OCI-LY7 (cell line): ENCODE measurements at regions not wholly inside any gene's neighbourhood (a gene's known extent, or its start where the extent isn't known, plus 50 kb on each side); places are given as distances from the start of the nearest gene placed in this dataset.
A peak's percentile ranks its signal among the peaks of the same experiment; 100 is the strongest.

Experiments used
- BruUV-seq: library from RNA; stranded (reverse); fragments of 400-500 nt; replicated peaks from 2 replicates; lab custom pipeline; 2021; lab: Mats Ljungman, UMichigan
- CTCF ChIA-PET: fragments of 300-600 bp; sonication (Branson Sonifier 250); formaldehyde crosslinking; loops from one replicate; lab custom pipeline; 2022; ENCODE audit warnings: antibody characterized with exemption; ENCODE audit not compliant: unreplicated experiment; lab: Charles Lee
- POLR2A ChIA-PET: fragments of 300-600 bp; sonication (Branson Sonifier 250); formaldehyde crosslinking; loops from one replicate; lab custom pipeline; 2022; ENCODE audit warnings: antibody characterized with exemption; lab: Charles Lee
- DNase-seq: peaks from one replicate; pipeline ENCODE4 v3.0.0-alpha.2; 2015; ENCODE audit warnings: low spot score
- H2AFZ ChIP-seq: fragments of 200-600 bp; sonication (generic), shearing (Covaris generic); 2 replicates; pipeline ENCODE4 v1.6.1; 2014; ENCODE audit warnings: mild to moderate bottlenecking, antibody characterized with exemption, low read length, moderate library complexity
- H3K27ac ChIP-seq: fragments of 200-600 bp; sonication (generic); 2 replicates; pipeline ENCODE4 v1.5.1; 2014; ENCODE audit warnings: mixed run types, low read depth, mild to moderate bottlenecking, moderate library complexity, low read length, inconsistent platforms; ENCODE audit not compliant: poor library complexity, severe bottlenecking
- H3K36me3 ChIP-seq: fragments of 200-600 bp; sonication (generic); 2 replicates; pipeline ENCODE4 v1.6.1; 2014; ENCODE audit warnings: mild to moderate bottlenecking, antibody characterized with exemption, low read length, moderate library complexity, mixed read lengths; ENCODE audit not compliant: insufficient read depth
- H3K4me1 ChIP-seq: fragments of 200-600 bp; sonication (generic); 2 replicates; pipeline ENCODE4 v1.5.1; 2014; ENCODE audit warnings: mild to moderate bottlenecking, low read length; ENCODE audit not compliant: insufficient read depth, poor library complexity, severe bottlenecking
- H3K4me2 ChIP-seq: fragments of 200-600 bp; sonication (generic); 2 replicates; pipeline ENCODE4 v1.6.1; 2014; ENCODE audit warnings: mild to moderate bottlenecking, low read length
- H3K4me3 ChIP-seq: fragments of 200-600 bp; sonication (generic); 2 replicates; pipeline ENCODE4 v1.5.1; 2014; ENCODE audit warnings: mild to moderate bottlenecking, low read depth, low read length; ENCODE audit not compliant: poor library complexity, severe bottlenecking
- H3K79me2 ChIP-seq: fragments of 200-600 bp; sonication (generic); 2 replicates; pipeline ENCODE4 v1.6.1; 2016; ENCODE audit warnings: low read depth, mild to moderate bottlenecking, low read length, moderate library complexity, mixed read lengths; ENCODE audit not compliant: insufficient read depth
- H3K9me2 ChIP-seq: fragments of 200-600 bp; sonication (generic); 2 replicates; pipeline ENCODE4 v1.6.1; 2016; ENCODE audit warnings: mild to moderate bottlenecking, low read length, mixed read lengths; ENCODE audit not compliant: insufficient read depth
- H3K9me3 ChIP-seq: fragments of 200-600 bp; sonication (generic); 2 replicates; pipeline ENCODE4 v1.6.1; 2014; ENCODE audit warnings: mild to moderate bottlenecking, mixed run types, low read length, mixed read lengths
- H4K20me1 ChIP-seq: fragments of 200-600 bp; sonication (generic); 2 replicates; pipeline ENCODE4 v1.6.1; 2014; ENCODE audit warnings: mild to moderate bottlenecking, antibody characterized with exemption, low read length, moderate library complexity, mixed read lengths; ENCODE audit not compliant: insufficient read depth
- EZH2phosphoT487 ChIP-seq: fragments of 200-600 bp; sonication (generic); IDR thresholded peaks from 2 replicates; pipeline ENCODE4 v1.6.1; 2018; ENCODE audit warnings: low read depth, borderline replicate concordance, mild to moderate bottlenecking, mixed run types, antibody characterized with exemption, low read length, moderate library complexity, mixed read lengths
- intact Hi-C: fragments of 100-400 bp; cut with micrococcal nuclease; formaldehyde crosslinking; loops from one replicate; pipeline ENCODE4 v1.10.0; 2022; ENCODE audit not compliant: unreplicated experiment
- TF ChIP-seq, protein P1 (sequence below): fragments of 200-600 bp; sonication (generic); conservative IDR thresholded peaks from 2 replicates; pipeline ENCODE4 v1.5.1; 2014; ENCODE audit warnings: mild to moderate bottlenecking, antibody characterized with exemption, low read length, moderate library complexity, mixed read lengths

DNA sequence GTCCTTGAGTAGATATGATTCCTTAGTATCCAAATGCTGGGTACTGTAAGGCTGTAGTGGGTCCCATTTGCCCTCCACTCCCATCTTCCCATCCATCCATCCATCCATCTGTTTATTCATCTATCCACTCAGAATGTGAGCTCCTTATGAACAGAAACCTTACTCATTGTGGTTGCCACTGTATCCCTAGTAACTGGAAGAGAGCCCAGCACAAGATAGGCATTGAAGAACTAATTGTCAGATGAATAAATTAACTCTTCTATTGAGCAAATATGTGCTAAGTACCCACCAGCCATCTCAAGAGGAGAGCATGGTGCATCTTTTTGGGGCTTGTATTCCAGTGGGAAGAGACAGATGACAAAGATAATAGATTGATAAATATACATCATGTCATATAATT, 86.4 kb upstream of the SEZ6L start:
- H4K20me1 ChIP-seq: no peaks in the 10 kb centered on the region
- H3K79me2 ChIP-seq: no peaks in the 10 kb centered on the region
- H3K9me2 ChIP-seq: no peaks in the 10 kb centered on the region
- no peak for TF ChIP-seq EZH2phosphoT487
- TF ChIP-seq, protein P1, sequence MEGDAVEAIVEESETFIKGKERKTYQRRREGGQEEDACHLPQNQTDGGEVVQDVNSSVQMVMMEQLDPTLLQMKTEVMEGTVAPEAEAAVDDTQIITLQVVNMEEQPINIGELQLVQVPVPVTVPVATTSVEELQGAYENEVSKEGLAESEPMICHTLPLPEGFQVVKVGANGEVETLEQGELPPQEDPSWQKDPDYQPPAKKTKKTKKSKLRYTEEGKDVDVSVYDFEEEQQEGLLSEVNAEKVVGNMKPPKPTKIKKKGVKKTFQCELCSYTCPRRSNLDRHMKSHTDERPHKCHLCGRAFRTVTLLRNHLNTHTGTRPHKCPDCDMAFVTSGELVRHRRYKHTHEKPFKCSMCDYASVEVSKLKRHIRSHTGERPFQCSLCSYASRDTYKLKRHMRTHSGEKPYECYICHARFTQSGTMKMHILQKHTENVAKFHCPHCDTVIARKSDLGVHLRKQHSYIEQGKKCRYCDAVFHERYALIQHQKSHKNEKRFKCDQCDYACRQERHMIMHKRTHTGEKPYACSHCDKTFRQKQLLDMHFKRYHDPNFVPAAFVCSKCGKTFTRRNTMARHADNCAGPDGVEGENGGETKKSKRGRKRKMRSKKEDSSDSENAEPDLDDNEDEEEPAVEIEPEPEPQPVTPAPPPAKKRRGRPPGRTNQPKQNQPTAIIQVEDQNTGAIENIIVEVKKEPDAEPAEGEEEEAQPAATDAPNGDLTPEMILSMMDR: no peak
- no peak overlapping the region for H3K4me2 ChIP-seq
- H3K27ac ChIP-seq: no peak overlapping the region
- intact Hi-C loops: no loop called here
- no peaks in the 10 kb centered on the region for H3K4me1 ChIP-seq
- H3K4me3 ChIP-seq: no peak overlapping the region
- H3K9me3 ChIP-seq: no peaks in the 10 kb centered on the region
- H2AFZ ChIP-seq: no peak overlapping the region
- DNase-seq: no peak
- ChIA-PET CTCF (no interaction called here), POLR2A (no interaction called here)
- H3K36me3 ChIP-seq: no peaks in the 10 kb centered on the region
- BruUV-seq: no TSS peak

DNA sequence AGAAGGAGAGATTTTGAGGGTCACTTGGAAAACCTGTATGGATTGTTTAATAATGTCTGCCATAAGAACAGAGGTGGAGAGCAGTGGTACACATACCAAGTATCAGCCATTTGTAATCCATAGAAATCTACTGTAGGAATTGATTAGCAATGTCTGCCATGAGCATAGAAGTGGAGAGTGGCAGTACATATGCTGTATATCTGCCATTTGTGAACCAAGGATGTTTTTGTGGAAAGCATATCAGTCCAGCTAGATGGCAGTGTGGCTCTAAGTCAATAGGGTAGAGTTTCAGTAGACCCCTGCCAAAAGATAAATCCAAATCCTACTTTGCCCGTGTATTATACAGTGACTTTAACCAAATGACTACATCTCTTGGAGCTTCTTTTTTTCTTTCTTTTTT, 82.9 kb upstream of the SEZ6L start:
- TF ChIP-seq, protein P1: peak; percentile 39; the same call in 1 of the 2 replicates
- TF ChIP-seq EZH2phosphoT487: no peak
- H4K20me1 ChIP-seq: no peaks in the 10 kb centered on the region
- ChIA-PET POLR2A (no interaction called here), CTCF (no interaction called here)
- H3K9me3 ChIP-seq: no peaks in the 10 kb centered on the region
- DNase-seq: peak; percentile 1
- BruUV-seq: no TSS peak
- H3K27ac ChIP-seq: no peak overlapping the region
- H3K4me2 ChIP-seq: no peak overlapping the region
- intact Hi-C loops: no loop called here
- no peaks in the 10 kb centered on the region for H3K36me3 ChIP-seq
- no peak overlapping the region for H2AFZ ChIP-seq
- no peaks in the 10 kb centered on the region for H3K79me2 ChIP-seq
- H3K4me1 ChIP-seq: no peaks in the 10 kb centered on the region
- H3K9me2 ChIP-seq: no peaks in the 10 kb centered on the region
- H3K4me3 ChIP-seq: no peak overlapping the region

DNA sequence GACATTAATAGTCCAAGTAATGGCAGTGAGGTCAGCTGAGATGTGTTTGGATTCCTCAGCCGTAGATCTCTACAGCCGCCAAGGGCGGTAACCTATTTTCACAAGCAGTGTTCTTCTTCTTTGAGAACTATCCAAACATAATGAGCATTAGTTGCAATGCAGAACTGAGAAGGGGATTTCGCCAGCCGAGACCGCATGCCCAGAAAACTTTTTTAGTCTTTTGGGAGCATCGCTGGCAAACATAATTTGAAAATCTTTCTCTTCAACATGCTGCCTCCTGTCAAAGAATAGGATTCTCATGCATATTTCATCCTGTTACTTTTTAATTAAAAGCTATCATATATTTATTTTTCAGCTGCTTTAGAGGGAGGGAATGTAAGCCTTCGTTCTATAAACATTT, 81.4 kb upstream of the SEZ6L start:
- CTCF ChIA-PET: no interaction called here
- Histone ChIP-seq H3K36me3 (no peaks in the 10 kb centered on the region), H4K20me1 (no peaks in the 10 kb centered on the region), H3K4me3 (no peak overlapping the region), H3K9me2 (no peaks in the 10 kb centered on the region), H3K79me2 (no peaks in the 10 kb centered on the region), H2AFZ (no peak overlapping the region), H3K4me1 (no peaks in the 10 kb centered on the region), H3K27ac (no peak overlapping the region), H3K4me2 (no peak overlapping the region), H3K9me3 (no peaks in the 10 kb centered on the region)
- intact Hi-C loops: no loop called here
- DNase-seq: no peak
- TF ChIP-seq, protein P1: no peak
- no peak for TF ChIP-seq EZH2phosphoT487
- BruUV-seq: no TSS peak
- POLR2A ChIA-PET: no interaction called here
